IPS-NIHi7 (cell line): ENCODE measurements at regions not wholly inside any gene's neighbourhood (a gene's known extent, or its start where the extent isn't known, plus 50 kb on each side); places are given as distances from the start of the nearest gene placed in this dataset.
A peak's percentile ranks its signal among the peaks of the same experiment; 100 is the strongest.
"Not testable (repeated sequence)": the region's sequence is repeated elsewhere in the genome, so short reads cannot be mapped to it uniquely, and the experiment has no call there.

Experiments
- DNase-seq: peaks from one replicate; pipeline ENCODE4 v3.0.0; 2012; ENCODE audit warnings: mixed read lengths; ENCODE audit errors: extremely low spot score

GRCh38 chrX:137198040-137198439 is 164.2 kb upstream of the GPR101 start:
- DNase-seq, result no peak

DNA sequence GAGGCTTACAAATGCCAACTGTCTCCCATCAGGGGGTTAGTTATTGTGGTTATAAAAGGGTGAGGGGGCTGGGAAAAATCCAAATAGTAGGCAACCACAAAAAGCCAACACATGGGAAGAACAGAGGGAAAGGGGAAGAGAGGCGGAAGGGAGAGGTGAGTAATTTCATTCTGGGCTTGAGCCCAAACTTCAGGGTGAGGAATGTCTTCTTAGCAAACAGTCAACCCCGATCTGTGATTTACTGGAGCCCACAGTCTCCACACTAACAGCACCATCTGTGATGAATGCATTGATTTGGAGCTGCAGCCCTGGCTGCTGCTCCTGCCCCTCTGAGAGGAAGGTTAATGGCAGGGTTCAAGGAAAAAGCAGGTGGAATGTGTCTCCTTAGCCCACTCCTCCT is 162.2 kb upstream of the GPR101 start:
- DNase-seq, result no peak

- DNase-seq, result no peak
Observed at GRCh38 chrX:137195296-137195695, 161.5 kb upstream of the GPR101 start.

GRCh38 chrX:137194164-137194563 is 160.4 kb upstream of the GPR101 start:
- peak; percentile 82 for DNase-seq

GRCh38 chrX:137187540-137187939 is 153.7 kb upstream of the GPR101 start:
- DNase-seq, result no peak

DNA sequence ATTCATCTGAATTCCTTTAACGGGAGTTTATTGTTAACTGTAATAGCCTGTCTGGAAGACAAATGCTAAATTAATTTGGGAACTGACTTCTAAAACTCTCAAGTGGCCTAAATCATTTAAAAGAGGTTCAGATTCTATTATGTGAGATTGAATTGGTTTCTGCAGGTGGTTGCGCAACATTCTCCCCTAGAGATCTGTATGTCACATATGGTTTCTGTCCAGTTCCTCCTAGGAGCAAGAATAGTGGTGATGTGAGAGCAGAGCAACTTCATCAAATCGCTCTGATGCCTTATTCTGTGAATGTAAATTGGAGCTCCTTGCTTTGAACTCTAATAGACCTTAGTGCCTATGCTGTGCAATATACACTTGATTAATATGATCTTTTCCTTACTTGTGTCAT is 144.6 kb upstream of the GPR101 start:
- no peak for DNase-seq

DNA sequence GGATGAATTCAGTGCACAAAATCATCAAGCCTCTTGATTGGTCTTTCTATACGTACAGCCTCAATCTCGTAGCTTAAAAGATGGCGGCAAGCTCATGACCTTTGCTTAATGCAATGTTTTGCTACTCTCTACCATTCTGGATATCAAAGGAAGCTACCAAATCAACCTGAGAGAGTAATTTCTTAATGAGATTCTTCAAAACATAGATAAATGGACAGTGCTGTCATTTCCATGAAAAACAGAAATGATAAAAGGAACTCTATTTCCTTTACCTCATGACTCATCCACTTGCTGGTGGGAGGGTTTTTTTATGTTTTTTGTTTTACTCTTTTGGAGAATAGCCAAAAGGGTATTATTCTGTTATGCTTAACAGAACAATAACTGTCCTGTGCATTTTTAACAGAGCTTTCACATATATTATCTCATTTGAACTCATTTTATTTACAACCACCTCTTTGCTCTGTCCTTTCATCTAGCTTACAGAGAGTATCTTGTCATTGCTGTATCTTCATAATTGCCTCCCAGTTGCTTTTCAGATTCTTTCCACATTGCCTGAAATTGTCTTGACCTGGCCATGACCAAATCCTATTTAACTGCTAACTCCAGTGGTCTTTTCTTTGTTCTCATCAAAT is 138.6 kb upstream of the GPR101 start:
- DNase-seq, result no peak

- no peak for DNase-seq
Observed at GRCh38 chrX:137171626-137172025, 137.8 kb upstream of the GPR101 start.

GRCh38 chrX:137166591-137166990 is 132.8 kb upstream of the GPR101 start:
- peak; percentile 77 for DNase-seq

- DNase-seq, result no peak
Observed at GRCh38 chrX:137164329-137164728, 130.5 kb upstream of the GPR101 start.

DNA sequence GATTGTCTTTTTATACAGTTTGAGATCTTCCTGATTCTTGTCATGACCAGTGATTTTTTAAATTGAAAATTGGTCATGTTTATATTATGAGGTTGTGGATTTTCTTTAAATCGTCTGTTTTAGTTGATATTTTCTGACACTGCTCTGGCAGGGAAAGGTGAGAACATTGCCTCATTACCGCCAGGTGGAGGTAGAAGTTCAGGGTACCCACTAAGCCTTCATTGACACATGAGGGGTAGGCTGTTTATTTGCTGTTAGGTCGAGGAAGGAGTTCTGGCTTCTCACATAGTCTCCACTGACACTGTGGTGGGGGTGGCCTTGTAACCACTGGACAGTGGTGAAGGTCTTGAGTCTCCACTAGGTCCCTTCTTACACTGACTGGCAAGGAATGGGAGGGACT is 117.6 kb upstream of the GPR101 start:
- peak; percentile 60 for DNase-seq

DNA sequence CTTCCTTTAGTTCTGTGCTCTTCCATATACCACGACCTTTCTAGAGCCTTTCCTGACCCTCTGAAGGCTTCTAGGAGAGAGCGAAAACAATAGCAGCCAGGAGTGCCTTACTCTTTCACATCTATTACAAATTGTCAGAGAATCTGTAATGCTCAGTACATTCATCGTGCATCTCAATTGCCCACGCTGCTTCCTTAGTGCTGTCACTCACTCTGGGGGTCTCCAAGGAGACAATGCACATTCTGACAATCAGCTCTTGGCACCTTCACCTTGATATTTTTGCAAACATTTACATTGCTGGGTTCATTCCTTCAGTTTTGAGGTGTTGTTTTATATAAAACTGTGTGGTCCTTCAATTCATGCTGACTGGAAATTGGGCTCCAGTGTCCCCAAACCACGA is 110.1 kb upstream of the GPR101 start:
- DNase-seq, result no peak

- not testable (repeated sequence) for DNase-seq
Observed at GRCh38 chrX:137122651-137123050, 88.9 kb upstream of the GPR101 start.

- DNase-seq, result no peak
Observed at GRCh38 chrX:137119049-137119448, 85.3 kb upstream of the GPR101 start.

- DNase-seq, result no peak
Observed at GRCh38 chrX:137118536-137118935, 84.7 kb upstream of the GPR101 start.

GRCh38 chrX:137118136-137118535 is 84.3 kb upstream of the GPR101 start:
- no peak for DNase-seq

DNA sequence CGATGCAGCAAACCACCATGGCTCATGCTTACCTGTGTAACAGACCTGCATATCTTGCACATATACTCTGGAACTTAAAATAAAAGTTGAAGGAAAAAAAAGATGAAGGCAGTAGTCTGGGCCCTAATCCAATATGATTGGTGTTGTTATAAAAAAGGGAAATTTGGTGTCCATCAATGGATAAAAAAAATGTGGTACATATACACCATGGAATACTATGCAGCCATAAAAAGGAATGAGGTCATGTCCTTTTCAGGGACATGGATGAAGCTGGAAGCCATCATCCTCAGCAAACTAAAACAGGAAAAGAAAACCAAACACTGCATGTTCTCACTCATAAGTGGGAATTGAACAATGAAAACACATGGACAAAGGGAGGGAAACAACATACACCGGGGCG is 74.1 kb upstream of the GPR101 start:
- not testable (repeated sequence) for DNase-seq

- DNase-seq, result no peak
Observed at GRCh38 chrX:137101273-137101990, 67.6 kb upstream of the GPR101 start.
